GM21381 (cell line): ENCODE measurements at regions not wholly inside any gene's neighbourhood (a gene's known extent, or its start where the extent isn't known, plus 50 kb on each side); places are given as distances from the start of the nearest gene placed in this dataset.
A peak's percentile ranks its signal among the peaks of the same experiment; 100 is the strongest.
"Not testable (repeated sequence)": the region's sequence is repeated elsewhere in the genome, so short reads cannot be mapped to it uniquely, and the experiment has no call there.

Source experiments
- ATAC-seq: cut with Tn5 transposase; IDR thresholded peaks from one replicate; pipeline ENCODE4 v1.9.1; 2021; ENCODE audit warnings: mild to moderate bottlenecking, moderate library complexity; ENCODE audit not compliant: unreplicated experiment

GRCh38 chr4:130043732-130044160 is 947.8 kb downstream of the C4orf33 start:
- ATAC-seq: peak; percentile 94

- ATAC-seq: no peak
These were observed 949.0 kb downstream of the C4orf33 start for GRCh38 chr4:130044788-130045531.

GRCh38 chr4:130053723-130054122 is 957.8 kb downstream of the C4orf33 start:
- no peak for ATAC-seq

GRCh38 chr4:130054908-130055307 is 959.0 kb downstream of the C4orf33 start:
- ATAC-seq: no peak

GRCh38 chr4:130056286-130056685 is 960.3 kb downstream of the C4orf33 start:
- no peak for ATAC-seq

GRCh38 chr4:130064471-130064870 is 968.5 kb downstream of the C4orf33 start:
- no peak for ATAC-seq

GRCh38 chr4:130067419-130067818 is 971.5 kb downstream of the C4orf33 start:
- ATAC-seq: no peak

- no peak for ATAC-seq
These were observed 972.1 kb downstream of the C4orf33 start for GRCh38 chr4:130068072-130068471.

GRCh38 chr4:130071746-130072145 is 975.8 kb downstream of the C4orf33 start:
- no peak for ATAC-seq

- ATAC-seq: no peak
These were observed 977.3 kb downstream of the C4orf33 start for GRCh38 chr4:130073145-130073790.

GRCh38 chr4:130074096-130074495 is 978.1 kb downstream of the C4orf33 start:
- no peak for ATAC-seq

GRCh38 chr4:130077275-130077674 is 981.3 kb downstream of the C4orf33 start:
- no peak for ATAC-seq

GRCh38 chr4:130079027-130079426 is 983.1 kb downstream of the C4orf33 start:
- ATAC-seq: not testable (repeated sequence)

GRCh38 chr4:130080872-130081451 is 985.0 kb downstream of the C4orf33 start:
- no peak for ATAC-seq

GRCh38 chr4:130090427-130090826 is 994.5 kb downstream of the C4orf33 start:
- no peak for ATAC-seq

GRCh38 chr4:130092187-130093015 is 996.4 kb downstream of the C4orf33 start:
- ATAC-seq: no peak

- no peak for ATAC-seq
These were observed 1003.2 kb downstream of the C4orf33 start for GRCh38 chr4:130099105-130099504.

- ATAC-seq: peak; percentile 50
These were observed 1014.2 kb downstream of the C4orf33 start for GRCh38 chr4:130110189-130110588.

- no peak for ATAC-seq
These were observed 1014.8 kb downstream of the C4orf33 start for GRCh38 chr4:130110770-130111169.

GRCh38 chr4:130124066-130124465 is 1028.1 kb downstream of the C4orf33 start:
- no peak for ATAC-seq

GRCh38 chr4:130125467-130125866 is 1029.5 kb downstream of the C4orf33 start:
- no peak for ATAC-seq
